GM18511 (cell line): ENCODE measurements at regions not wholly inside any gene's neighbourhood (a gene's known extent, or its start where the extent isn't known, plus 50 kb on each side); places are given as distances from the start of the nearest gene placed in this dataset.
"Not testable (repeated sequence)": the region's sequence is repeated elsewhere in the genome, so short reads cannot be mapped to it uniquely, and the experiment has no call there.

ENCODE experiments used
- ATAC-seq: cut with Tn5 transposase; IDR thresholded peaks from one replicate; pipeline ENCODE4 v1.9.1; 2021; ENCODE audit warnings: mild to moderate bottlenecking, moderate library complexity; ENCODE audit not compliant: unreplicated experiment

- ATAC-seq: no peak
These were observed 562.5 kb upstream of the FAM98A start for GRCh38 chr2:34161549-34161948.

- no peak for ATAC-seq
These were observed 560.8 kb upstream of the FAM98A start for GRCh38 chr2:34159901-34160300.

- ATAC-seq: no peak
These were observed 554.4 kb upstream of the FAM98A start for GRCh38 chr2:34153484-34153883.

GRCh38 chr2:34147780-34148179 is 548.7 kb upstream of the FAM98A start:
- ATAC-seq: no peak

GRCh38 chr2:34143149-34143548 is 544.0 kb upstream of the FAM98A start:
- no peak for ATAC-seq

- not testable (repeated sequence) for ATAC-seq
These were observed 543.5 kb upstream of the FAM98A start for GRCh38 chr2:34142531-34143008.

GRCh38 chr2:34133065-34133464 is 534.0 kb upstream of the FAM98A start:
- not testable (repeated sequence) for ATAC-seq

GRCh38 chr2:34126279-34126678 is 527.2 kb upstream of the FAM98A start:
- no peak for ATAC-seq

GRCh38 chr2:34123996-34124785 is 525.1 kb upstream of the FAM98A start:
- ATAC-seq: no peak

GRCh38 chr2:34121076-34121475 is 522.0 kb upstream of the FAM98A start:
- ATAC-seq: no peak

GRCh38 chr2:34115076-34115475 is 516.0 kb upstream of the FAM98A start:
- ATAC-seq: no peak

GRCh38 chr2:34112161-34112560 is 513.1 kb upstream of the FAM98A start:
- ATAC-seq: no peak

- no peak for ATAC-seq
These were observed 511.3 kb upstream of the FAM98A start for GRCh38 chr2:34110392-34110791.

GRCh38 chr2:34107811-34108210 is 508.7 kb upstream of the FAM98A start:
- no peak for ATAC-seq

GRCh38 chr2:34105006-34105767 is 506.1 kb upstream of the FAM98A start:
- ATAC-seq: no peak

- no peak for ATAC-seq
These were observed 505.5 kb upstream of the FAM98A start for GRCh38 chr2:34104601-34105000.

GRCh38 chr2:34103437-34103836 is 504.3 kb upstream of the FAM98A start:
- no peak for ATAC-seq

- ATAC-seq: no peak
These were observed 503.2 kb upstream of the FAM98A start for GRCh38 chr2:34102339-34102738.

- ATAC-seq: no peak
These were observed 500.3 kb upstream of the FAM98A start for GRCh38 chr2:34099377-34099776.

- no peak for ATAC-seq
These were observed 499.2 kb upstream of the FAM98A start for GRCh38 chr2:34098256-34098655.

- peak; percentile 82 for ATAC-seq
These were observed 497.6 kb upstream of the FAM98A start for GRCh38 chr2:34096562-34097171.

- peak; percentile 62 for ATAC-seq
These were observed 494.7 kb upstream of the FAM98A start for GRCh38 chr2:34093790-34094189.
